Thyroid gland (tissue), 4 donors: ENCODE measurements at regions not wholly inside any gene's neighbourhood (a gene's known extent, or its start where the extent isn't known, plus 50 kb on each side); places are given as distances from the start of the nearest gene placed in this dataset.

Source experiments
- DNase-seq, 2 donors: peaks; one replicate each; pipeline ENCODE4 v3.0.0-alpha.2; 2019
- H3K27ac ChIP-seq, 3 donors: fragments of 200-600 bp; sonication (generic); 1 replicate in 2 of 3; 2 replicates in 1 of 3; pipeline ENCODE4 v1.5.1; 2016 to 2019; ENCODE audit warnings: mild to moderate bottlenecking in 1 of 3, moderate library complexity in 1 of 3
- H3K27me3 ChIP-seq: fragments of 200-600 bp; sonication (generic); one replicate; pipeline ENCODE4 v1.5.1; 2019
- H3K36me3 ChIP-seq, 2 donors: fragments of 200-600 bp; sonication (generic); one replicate each; pipeline ENCODE4 v1.5.1; 2016 to 2019
- H3K4me1 ChIP-seq, 2 donors: fragments of 200-600 bp; sonication (generic); one replicate each; pipeline ENCODE4 v1.5.1; 2017 to 2019
- H3K4me3 ChIP-seq, 3 donors: fragments of 200-600 bp; sonication (generic); replicated peaks in 1 of 3; 1 replicate in 2 of 3; 2 replicates in 1 of 3; pipeline ENCODE4 v1.5.1; 2016; ENCODE audit warnings: mild to moderate bottlenecking in 1 of 3
- H3K9me3 ChIP-seq: fragments of 200-600 bp; sonication (generic); one replicate; pipeline ENCODE4 v1.5.1; 2017
- CTCF ChIP-seq, 6 experiments: fragments of 200-600 bp in 3 of 6; fragments of 450-650 bp in 3 of 6; sonication (generic) in 3 of 6; IDR thresholded peaks; one replicate each; pipeline ENCODE4 v1.5.1; 2016 to 2019; ENCODE audit warnings: antibody characterized with exemption in 6 of 6, mild to moderate bottlenecking in 2 of 6, inconsistent platforms in 1 of 6, moderate library complexity in 1 of 6
- POLR2A ChIP-seq, 2 donors: fragments of 450-650 bp; IDR thresholded peaks; one replicate each; pipeline ENCODE4 v1.6.1; 2017; ENCODE audit warnings: antibody characterized with exemption in 2 of 2, mild to moderate bottlenecking in 2 of 2, moderate library complexity in 1 of 2
- WGBS, 2 donors: methylation state at CpG; one replicate each; pipeline ENCODE4 v1.1.5; 2017; 5-methylcytosine and 5-hydroxymethylcytosine counted together
- intact Hi-C: fragments of 100-400 bp; cut with DNase I; formaldehyde crosslinking; loops from one replicate; pipeline ENCODE4 v1.15.1; 2023

GRCh38 chr4:124786634-124787033, 74.1 kb upstream of the ANKRD50 start:
- Histone ChIP-seq H3K27ac (no peak overlapping the region), H3K4me3 (no peak overlapping the region), H3K27me3 (no peaks in the 10 kb centered on the region), H3K9me3 (no peaks in the 10 kb centered on the region), H3K36me3 (no peaks in the 10 kb centered on the region), H3K4me1 (no peaks in the 10 kb centered on the region)
- TF ChIP-seq POLR2A (IDR thresholded peaks at IDR 0.05) (no peak), CTCF (IDR thresholded peaks at IDR 0.05) (no peak)
- WGBS, 2 donors = 93 to 94% methylated on average over 2 of the region's 2 CpGs
- intact Hi-C loops = no loop called here
- DNase-seq = no peak

GRCh38 chr4:124785645-124786044, 73.1 kb upstream of the ANKRD50 start:
- no peak for DNase-seq
- H3K4me1 ChIP-seq = no peaks in the 10 kb centered on the region
- no peaks in the 10 kb centered on the region for H3K36me3 ChIP-seq
- 70 to 77% methylated on average over 1 of the region's 1 CpG for WGBS, 2 donors
- no peaks in the 10 kb centered on the region for H3K27me3 ChIP-seq
- no peaks in the 10 kb centered on the region for H3K9me3 ChIP-seq
- H3K4me3 ChIP-seq = no peak overlapping the region
- intact Hi-C loops = no loop called here
- H3K27ac ChIP-seq = no peak overlapping the region
- no peak for TF ChIP-seq POLR2A (IDR thresholded peaks at IDR 0.05)
- TF ChIP-seq CTCF (IDR thresholded peaks at IDR 0.05) = no peak

- Histone ChIP-seq H3K9me3 (no peaks in the 10 kb centered on the region), H3K27me3 (no peaks in the 10 kb centered on the region), H3K4me1 (no peaks in the 10 kb centered on the region), H3K27ac (no peak overlapping the region), H3K4me3 (no peak overlapping the region), H3K36me3 (no peaks in the 10 kb centered on the region)
- DNase-seq = no peak
- intact Hi-C loops = no loop called here
- TF ChIP-seq POLR2A (IDR thresholded peaks at IDR 0.05) = no peak
- no peak for TF ChIP-seq CTCF (IDR thresholded peaks at IDR 0.05)
Measured at GRCh38 chr4:124783847-124784246, 71.3 kb upstream of the ANKRD50 start.

GRCh38 chr4:124777007-124777406, 64.5 kb upstream of the ANKRD50 start:
- TF ChIP-seq CTCF (IDR thresholded peaks at IDR 0.05) (no peak), POLR2A (IDR thresholded peaks at IDR 0.05) (no peak)
- no peak for DNase-seq
- intact Hi-C loops = no loop called here
- no peaks in the 10 kb centered on the region for H3K27me3 ChIP-seq
- H3K27ac ChIP-seq = no peak overlapping the region
- H3K4me3 ChIP-seq = no peak overlapping the region
- no peaks in the 10 kb centered on the region for H3K4me1 ChIP-seq
- no peaks in the 10 kb centered on the region for H3K36me3 ChIP-seq
- H3K9me3 ChIP-seq = no peaks in the 10 kb centered on the region
- 38 to 47% methylated on average over 1 of the region's 1 CpG for WGBS, 2 donors

- H3K36me3 ChIP-seq = no peaks in the 10 kb centered on the region
- no peak overlapping the region for H3K27ac ChIP-seq
- WGBS, 2 donors = 91 to 94% methylated on average over 2 of the region's 2 CpGs
- no peaks in the 10 kb centered on the region for H3K9me3 ChIP-seq
- intact Hi-C loops = no loop called here
- no peaks in the 10 kb centered on the region for H3K4me1 ChIP-seq
- no peaks in the 10 kb centered on the region for H3K27me3 ChIP-seq
- TF ChIP-seq POLR2A (IDR thresholded peaks at IDR 0.05) (no peak), CTCF (IDR thresholded peaks at IDR 0.05) (no peak)
- no peak overlapping the region for H3K4me3 ChIP-seq
- DNase-seq = no peak
Measured at GRCh38 chr4:124768596-124769365, 56.2 kb upstream of the ANKRD50 start.
